ENCODE measurements at regions not wholly inside any gene's neighbourhood (a gene's known extent, or its start where the extent isn't known, plus 50 kb on each side); places are given as distances from the start of the nearest gene placed in this dataset.

DNA sequence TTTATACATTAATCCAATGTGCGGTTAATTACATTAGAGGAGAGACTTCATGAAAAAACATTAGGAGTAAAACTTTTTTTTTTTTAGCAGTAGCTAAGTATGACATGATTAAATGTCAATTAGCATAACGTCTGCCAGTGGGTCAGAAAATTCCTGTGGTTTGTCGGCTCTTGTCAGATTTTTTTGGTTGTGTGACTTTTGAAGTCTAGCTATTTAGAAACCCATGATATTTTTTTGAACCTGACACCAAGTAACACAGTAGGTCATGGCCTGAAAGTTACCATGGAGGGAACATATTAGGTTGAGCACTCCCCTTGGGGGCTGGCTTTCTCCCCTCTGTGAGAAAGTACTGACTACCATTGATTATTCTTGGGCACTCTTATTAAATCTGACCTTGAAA lies 84.8 kb upstream of the ALDH1A1 start:
- TF ChIP-seq, protein P1, sequence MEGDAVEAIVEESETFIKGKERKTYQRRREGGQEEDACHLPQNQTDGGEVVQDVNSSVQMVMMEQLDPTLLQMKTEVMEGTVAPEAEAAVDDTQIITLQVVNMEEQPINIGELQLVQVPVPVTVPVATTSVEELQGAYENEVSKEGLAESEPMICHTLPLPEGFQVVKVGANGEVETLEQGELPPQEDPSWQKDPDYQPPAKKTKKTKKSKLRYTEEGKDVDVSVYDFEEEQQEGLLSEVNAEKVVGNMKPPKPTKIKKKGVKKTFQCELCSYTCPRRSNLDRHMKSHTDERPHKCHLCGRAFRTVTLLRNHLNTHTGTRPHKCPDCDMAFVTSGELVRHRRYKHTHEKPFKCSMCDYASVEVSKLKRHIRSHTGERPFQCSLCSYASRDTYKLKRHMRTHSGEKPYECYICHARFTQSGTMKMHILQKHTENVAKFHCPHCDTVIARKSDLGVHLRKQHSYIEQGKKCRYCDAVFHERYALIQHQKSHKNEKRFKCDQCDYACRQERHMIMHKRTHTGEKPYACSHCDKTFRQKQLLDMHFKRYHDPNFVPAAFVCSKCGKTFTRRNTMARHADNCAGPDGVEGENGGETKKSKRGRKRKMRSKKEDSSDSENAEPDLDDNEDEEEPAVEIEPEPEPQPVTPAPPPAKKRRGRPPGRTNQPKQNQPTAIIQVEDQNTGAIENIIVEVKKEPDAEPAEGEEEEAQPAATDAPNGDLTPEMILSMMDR (IDR thresholded peaks at IDR 0.05), result no peak
- TF ChIP-seq POLR2AphosphoS5 (IDR thresholded peaks at IDR 0.05) (no peak), POLR2A (IDR thresholded peaks at IDR 0.05) (no peak)

Data from suprapubic skin (tissue), 4 donors.